K562 (cell line): ENCODE measurements at regions not wholly inside any gene's neighbourhood (a gene's known extent, or its start where the extent isn't known, plus 50 kb on each side); places are given as distances from the start of the nearest gene placed in this dataset.
"Not testable (repeated sequence)": the region's sequence is repeated elsewhere in the genome, so short reads cannot be mapped to it uniquely, and the experiment has no call there.

Experiments
- ATAC-seq: fragments of 200-7000 bp; cut with Tn5 transposase; 3 replicates; pipeline ENCODE4 v1.9.1; 2020; ENCODE audit warnings: moderate library complexity
- BruUV-seq: library from RNA; stranded (reverse); fragments of 400-500 nt; replicated peaks from 2 replicates; lab custom pipeline; 2021; lab: Mats Ljungman, UMichigan
- CTCF ChIA-PET: fragments of 300-600 bp; formaldehyde crosslinking; extraction: SDS; loops from one replicate; lab custom pipeline; 2021; ENCODE audit warnings: low intra/inter-chr PET ratio; lab: Yijun Ruan, JAX
- POLR2A ChIA-PET: fragments of 300-600, 350-650 bp; sonication (Branson Sonifier 250); formaldehyde crosslinking; extraction: SDS; loops from one replicate; lab custom pipeline; 2021; ENCODE audit warnings: antibody characterized with exemption, inconsistent platforms; lab: Yijun Ruan, JAX
- DNase-seq, 4 experiments: peaks; one replicate each; pipeline versions ENCODE4 v3.0.0 to v3.0.0-alpha.2; 2011 to 2018; ENCODE audit warnings: low spot score in 3 of 4, mixed read lengths in 3 of 4; ENCODE audit errors: extremely low read depth in 1 of 4
- FAIRE-seq: peaks from 2 replicates; lab custom pipeline; 2011; peaks lifted over from hg19 to GRCh38; lab: Jason Lieb, UNC
- H2AFZ ChIP-seq: 2 replicates; pipeline ENCODE4 v1.6.0; 2011; ENCODE audit warnings: low read depth, low read length, control low read depth, inconsistent platforms
- H3K27ac ChIP-seq: fragments of 200-600 bp; 3 replicates; pipeline ENCODE4 v1.8.0; 2011; ENCODE audit warnings: low read depth, mild to moderate bottlenecking, control low read depth, inconsistent platforms, low read length, moderate library complexity, mixed read lengths; ENCODE audit errors: extremely low read depth
- H3K27me3 ChIP-seq, 2 experiments: fragments of 300-600 bp in 1 of 2; 2 replicates in 1 of 2; 3 replicates in 1 of 2; pipeline versions ENCODE4 v1.6.0 to v1.8.0; 2011; ENCODE audit warnings: inconsistent platforms in 2 of 2, low read length in 2 of 2, mild to moderate bottlenecking in 1 of 2, mixed read lengths in 1 of 2, moderate library complexity in 1 of 2; ENCODE audit not compliant: control insufficient read depth in 2 of 2, insufficient read depth in 2 of 2
- H3K36me3 ChIP-seq: fragments of 300-600 bp; 3 replicates; pipeline ENCODE4 v1.8.0; 2011; ENCODE audit warnings: mild to moderate bottlenecking, low read length, inconsistent platforms; ENCODE audit not compliant: control insufficient read depth, insufficient read depth
- H3K4me1 ChIP-seq, 2 experiments: fragments of 200-600 bp in 1 of 2; replicated peaks in 1 of 2; 2 replicates in 1 of 2; 3 replicates in 1 of 2; pipeline versions ENCODE4 v1.5.1 to v1.8.0; 2011; ENCODE audit warnings: inconsistent platforms in 2 of 2, low read length in 2 of 2, mild to moderate bottlenecking in 1 of 2, mixed read lengths in 1 of 2, moderate library complexity in 1 of 2; ENCODE audit not compliant: control insufficient read depth in 2 of 2, insufficient read depth in 2 of 2
- H3K4me2 ChIP-seq: 2 replicates; pipeline ENCODE4 v1.6.1; 2011; ENCODE audit warnings: low read length, control low read depth, inconsistent platforms, mixed read lengths; ENCODE audit not compliant: insufficient read depth
- H3K4me3 ChIP-seq: fragments of 200-600 bp; sonication (generic), shearing (Covaris generic); 2 replicates; pipeline ENCODE4 v1.5.1; 2016; ENCODE audit warnings: control low read depth, inconsistent platforms
- H3K79me2 ChIP-seq: fragments of 200-600 bp; 3 replicates; pipeline ENCODE4 v1.8.0; 2011; ENCODE audit warnings: low read length, inconsistent platforms; ENCODE audit not compliant: control insufficient read depth, insufficient read depth
- H3K9ac ChIP-seq, 2 experiments: 2 replicates each; pipeline versions ENCODE4 v1.6.0 to v1.6.1; 2011; ENCODE audit warnings: low read depth in 2 of 2, low read length in 2 of 2, control low read depth in 1 of 2, inconsistent platforms in 1 of 2, mild to moderate bottlenecking in 1 of 2, mixed read lengths in 1 of 2; ENCODE audit not compliant: insufficient read depth in 1 of 2
- H3K9me1 ChIP-seq: one replicate; pipeline ENCODE4 v1.6.0; 2011; ENCODE audit warnings: inconsistent platforms, mild to moderate bottlenecking, low read length, moderate library complexity; ENCODE audit not compliant: control insufficient read depth, insufficient read depth
- H3K9me3 ChIP-seq: replicated peaks from 2 replicates; pipeline ENCODE4 v1.5.1; 2011; ENCODE audit warnings: low read depth, low read length, inconsistent platforms; ENCODE audit not compliant: control insufficient read depth, insufficient read depth
- H4K20me1 ChIP-seq: replicated peaks from 2 replicates; pipeline ENCODE4 v1.6.1; 2011; ENCODE audit warnings: low read length, inconsistent platforms, mixed read lengths; ENCODE audit not compliant: control insufficient read depth, insufficient read depth
- BCOR ChIP-seq: fragments of 450-650 bp; IDR thresholded peaks from 2 replicates; pipeline ENCODE4 v1.6.1; 2016
- C11orf30 ChIP-seq: fragments of 450-650 bp; IDR thresholded peaks from 2 replicates; pipeline ENCODE4 v1.6.1; 2016; ENCODE audit warnings: low read depth, mild to moderate bottlenecking
- CEBPB ChIP-seq: fragments of 450-650 bp; IDR thresholded peaks from 2 replicates; pipeline ENCODE4 v1.6.1; 2016; ENCODE audit warnings: missing genetic modification characterization, missing compliant biosample characterization
- DEAF1 ChIP-seq: fragments of 450-650 bp; formaldehyde crosslinking; IDR thresholded peaks from 2 replicates; pipeline ENCODE4 v1.4.0; 2020; ENCODE audit warnings: mild to moderate bottlenecking, moderate library complexity
- KDM1A ChIP-seq, 2 experiments: fragments of 450-650 bp; IDR thresholded peaks; 2 replicates each; pipeline ENCODE4 v1.6.1; 2016; ENCODE audit warnings: mild to moderate bottlenecking in 2 of 2
- NFIC ChIP-seq: fragments of 450-650 bp; IDR thresholded peaks from 2 replicates; pipeline ENCODE4 v1.6.1; 2017; ENCODE audit warnings: mild to moderate bottlenecking, inconsistent platforms
- NFIX ChIP-seq: fragments of 250-450 bp; sonication (Bioruptor Pico); IDR thresholded peaks from 2 replicates; pipeline ENCODE4 v1.4.0; 2020; ENCODE audit warnings: low read depth, mild to moderate bottlenecking, moderate library complexity
- RAD21 ChIP-seq, 2 experiments: fragments of 250-450 bp in 1 of 2; fragments of 450-650 bp in 1 of 2; sonication (Bioruptor Pico) in 1 of 2; formaldehyde crosslinking in 1 of 2; IDR thresholded peaks in 1 of 2; conservative IDR thresholded peaks in 1 of 2; 2 replicates each; pipeline versions ENCODE4 v1.4.0 to v1.8.0; 2020 to 2022; ENCODE audit warnings: mild to moderate bottlenecking in 2 of 2, moderate library complexity in 1 of 2
- ZNF146 ChIP-seq: IDR thresholded peaks from one replicate; pipeline ENCODE4 v1.6.1; 2018; ENCODE audit warnings: missing compliant biosample characterization; ENCODE audit not compliant: unreplicated experiment
- WGBS: fragments of 100-300 bp; shearing (Covaris generic); methylation state at CpG from one replicate; pipeline ENCODE4 v1.1.6; 2016; ENCODE audit warnings: low coverage, mixed read lengths; ENCODE audit not compliant: insufficient coverage; ENCODE audit errors: missing lambda C conversion rate; 5-methylcytosine and 5-hydroxymethylcytosine counted together
- in situ Hi-C: fragments of 300-500 bp; cut with MboI; formaldehyde crosslinking; loops from 4 replicates; pipeline ENCODE4 v1.15.0; 2018; ENCODE audit warnings: inconsistent platforms, mixed read lengths
- intact Hi-C: fragments of 100-400 bp; cut with micrococcal nuclease; formaldehyde crosslinking; loops from 2 replicates; pipeline ENCODE4 v1.14.2; 2022

GRCh38 chr11:3493152-3493551 lies 114.2 kb upstream of the ZNF195 start:
- H3K9ac ChIP-seq, H3K4me2 ChIP-seq, POLR2A ChIA-PET, H2AFZ ChIP-seq, FAIRE-seq, H3K36me3 ChIP-seq, H3K27me3 ChIP-seq, CTCF ChIA-PET, H4K20me1 ChIP-seq, H3K9me3 ChIP-seq, H3K4me1 ChIP-seq, intact Hi-C loops, ATAC-seq, DNase-seq, H3K27ac ChIP-seq, H3K9me1 ChIP-seq: not testable (repeated sequence)
- no CpG with 5 or more reads among the region's 4 CpGs for WGBS
- in situ Hi-C loops, result loop anchor here (25.0 kb wide), 1 partner anchor 594 kb away; the partner anchor contains the start of gene RRM1
- TF ChIP-seq BCOR, result peak; percentile 56; the same call in 1 of the 2 replicates
- peak in 1 of 2 experiments; percentile 18; a peak in 1 of 4 replicates for TF ChIP-seq KDM1A (IDR thresholded peaks at IDR 0.05)
- peak; percentile 8; the same call in 1 of the 2 replicates for TF ChIP-seq C11orf30
- peak; percentile 41 for TF ChIP-seq ZNF146
- peak; percentile 52; the same call in 1 of the 2 replicates for TF ChIP-seq CEBPB
- TF ChIP-seq NFIX (CRISPR knock-in tag), result 0 out of 2 replicates have a peak, but pooled peaks have one; percentile 30
- peak; percentile 83 for TF ChIP-seq NFIC
- TF ChIP-seq, all 486 proteins: peak for 7; not testable (repeated sequence) for 479
- BruUV-seq, H3K79me2 ChIP-seq, H3K4me3 ChIP-seq: not testable (repeated sequence)

- H3K4me2 ChIP-seq, H3K36me3 ChIP-seq, H3K4me1 ChIP-seq, FAIRE-seq, H2AFZ ChIP-seq, H3K27me3 ChIP-seq, H3K4me3 ChIP-seq, H3K9ac ChIP-seq, H3K79me2 ChIP-seq, H3K9me3 ChIP-seq, intact Hi-C loops, DNase-seq, H4K20me1 ChIP-seq, CTCF ChIA-PET, H3K27ac ChIP-seq, H3K9me1 ChIP-seq, ATAC-seq, BruUV-seq, POLR2A ChIA-PET: not testable (repeated sequence)
- in situ Hi-C loops, result loop anchor here (25.0 kb wide), 1 partner anchor 599 kb away; the partner anchor contains the start of gene RRM1
- WGBS, result no CpG with 5 or more reads among the region's 2 CpGs
- TF ChIP-seq DEAF1, result peak; percentile 26; the same call in 1 of the 2 replicates
- peak; percentile 39 to 63 for TF ChIP-seq RAD21 (CRISPR knock-in tag; conservative IDR thresholded peaks at IDR 0.05 in 1 of 2, IDR thresholded peaks at IDR 0.05 in 1 of 2)
These were observed 109.1 kb upstream of the ZNF195 start for GRCh38 chr11:3488003-3488402.
